22Rv1 (cell line): ENCODE measurements at regions not wholly inside any gene's neighbourhood (a gene's known extent, or its start where the extent isn't known, plus 50 kb on each side); places are given as distances from the start of the nearest gene placed in this dataset.

Source experiments
- CTCF ChIP-seq: fragments of 450-650 bp; IDR thresholded peaks from 2 replicates; pipeline ENCODE4 v1.5.1; 2017; ENCODE audit warnings: mild to moderate bottlenecking
- ZFX ChIP-seq: fragments of 450-650 bp; IDR thresholded peaks from 2 replicates; pipeline ENCODE4 v1.6.1; 2017; ENCODE audit warnings: antibody characterized with exemption, borderline replicate concordance

GRCh38 chr1:78229344-78229743, 183.6 kb downstream of the GIPC2 start:
- TF ChIP-seq ZFX (no peak), CTCF (no peak)
